HCT116 (cell line): ENCODE measurements at regions not wholly inside any gene's neighbourhood (a gene's known extent, or its start where the extent isn't known, plus 50 kb on each side); places are given as distances from the start of the nearest gene placed in this dataset.

ENCODE experiments used
- ATAC-seq: fragments of 200-7000 bp; cut with Tn5 transposase; 2 replicates; pipeline ENCODE4 v1.9.1; 2020; ENCODE audit warnings: mild to moderate bottlenecking, moderate library complexity
- BruUV-seq: library from RNA; stranded (reverse); fragments of 400-500 nt; replicated peaks from 2 replicates; lab custom pipeline; 2021; lab: Mats Ljungman, UMichigan
- CTCF ChIA-PET: fragments of 300-600 bp; sonication (Branson Sonifier 250); formaldehyde crosslinking; loops from one replicate; lab custom pipeline; 2021; ENCODE audit warnings: antibody characterized with exemption; lab: Charles Lee
- POLR2A ChIA-PET: fragments of 300-600, 350-600 bp; sonication (Branson Sonifier 250); formaldehyde crosslinking; loops from one replicate; lab custom pipeline; 2021; ENCODE audit warnings: antibody characterized with exemption; lab: Charles Lee
- RAD21 ChIA-PET, 2 experiments: fragments of 300-600 bp; sonication (Branson Sonifier 250); formaldehyde crosslinking; loops; one replicate each; lab custom pipeline; 2023; ENCODE audit warnings: low total read pairs in 2 of 2; ENCODE audit not compliant: uncharacterized antibody in 2 of 2, unreplicated experiment in 2 of 2, low non-redundant PET in 1 of 2; lab: Charles Lee
- DNase-seq: peaks from one replicate; pipeline ENCODE4 v3.0.0-alpha.2; 2010; ENCODE audit warnings: low read depth, low spot score
- H2AFZ ChIP-seq: fragments of 200-600 bp; shearing (Covaris generic), sonication (generic); 2 replicates; pipeline ENCODE4 v1.6.1; 2017; ENCODE audit warnings: low read depth, mixed run types, mixed read lengths, antibody characterized with exemption, low read length; ENCODE audit not compliant: poor library complexity, severe bottlenecking
- H3K27ac ChIP-seq: 2 replicates; pipeline ENCODE4 v1.5.1; 2012; ENCODE audit warnings: low read depth, low read length
- H3K27me3 ChIP-seq: fragments of 200-600 bp; sonication (generic); 2 replicates; pipeline ENCODE4 v1.6.1; 2016; ENCODE audit warnings: mixed run types, low read length, mixed read lengths; ENCODE audit not compliant: insufficient read depth
- H3K36me3 ChIP-seq, 2 experiments: fragments of 200-500 bp in 1 of 2; fragments of 200-600 bp in 1 of 2; sonication (Bioruptor generic) in 1 of 2; sonication (generic) in 1 of 2; 2 replicates each; pipeline versions ENCODE4 v1.5.1 to v1.6.1; 2014 to 2016; ENCODE audit warnings: low read length in 2 of 2, inconsistent platforms in 1 of 2, mixed read lengths in 1 of 2, mixed run types in 1 of 2; ENCODE audit not compliant: insufficient read depth in 2 of 2, control insufficient read depth in 1 of 2
- H3K4me1 ChIP-seq, 2 experiments: fragments of 200-600 bp in 1 of 2; sonication (generic) in 1 of 2; 2 replicates each; pipeline versions ENCODE4 v1.5.1 to v1.6.1; 2012 to 2017; ENCODE audit warnings: low read length in 2 of 2, inconsistent platforms in 1 of 2, mild to moderate bottlenecking in 1 of 2, mixed read lengths in 1 of 2, mixed run types in 1 of 2, moderate library complexity in 1 of 2; ENCODE audit not compliant: insufficient read depth in 2 of 2, control insufficient read depth in 1 of 2
- H3K4me2 ChIP-seq: fragments of 200-600 bp; sonication (generic); 2 replicates; pipeline ENCODE4 v1.6.1; 2017; ENCODE audit warnings: mixed run types, low read length, mixed read lengths
- H3K4me3 ChIP-seq, 2 experiments: fragments of 200-600 bp in 1 of 2; sonication (generic) in 1 of 2; replicated peaks in 1 of 2; 2 replicates each; pipeline ENCODE4 v1.5.1; 2011 to 2016; ENCODE audit warnings: low read length in 2 of 2, control low read depth in 1 of 2, low read depth in 1 of 2, mild to moderate bottlenecking in 1 of 2, mixed read lengths in 1 of 2, mixed run types in 1 of 2
- H3K79me2 ChIP-seq: fragments of 200-600 bp; sonication (generic); 2 replicates; pipeline ENCODE4 v1.6.1; 2017; ENCODE audit warnings: mild to moderate bottlenecking, mixed run types, low read length, moderate library complexity, mixed read lengths; ENCODE audit not compliant: insufficient read depth
- H3K9ac ChIP-seq: fragments of 200-600 bp; sonication (generic); 2 replicates; pipeline ENCODE4 v1.6.1; 2016; ENCODE audit warnings: low read length, mixed read lengths
- H3K9me2 ChIP-seq: fragments of 200-600 bp; sonication (generic), shearing (Covaris generic); 2 replicates; pipeline ENCODE4 v1.6.1; 2017; ENCODE audit warnings: mixed run types, mild to moderate bottlenecking, moderate library complexity; ENCODE audit not compliant: insufficient read depth
- H3K9me3 ChIP-seq, 2 experiments: fragments of 200-500 bp in 1 of 2; fragments of 200-600 bp in 1 of 2; sonication (Bioruptor generic) in 1 of 2; sonication (generic) in 1 of 2; 2 replicates each; pipeline ENCODE4 v1.6.1; 2014 to 2017; ENCODE audit warnings: low read length in 2 of 2, mixed read lengths in 2 of 2, inconsistent platforms in 1 of 2, low read depth in 1 of 2, mild to moderate bottlenecking in 1 of 2, mixed run types in 1 of 2, moderate library complexity in 1 of 2; ENCODE audit not compliant: control insufficient read depth in 1 of 2, insufficient read depth in 1 of 2
- H4K20me1 ChIP-seq: fragments of 200-600 bp; sonication (generic), shearing (Covaris generic); 2 replicates; pipeline ENCODE4 v1.6.1; 2017; ENCODE audit warnings: mixed run types, mild to moderate bottlenecking, moderate library complexity; ENCODE audit not compliant: insufficient read depth
- ATF3 ChIP-seq: IDR thresholded peaks from 2 replicates; pipeline ENCODE4 v1.6.1; 2012
- CBX3 ChIP-seq: IDR thresholded peaks from 2 replicates; pipeline ENCODE4 v1.6.1; 2012; ENCODE audit warnings: low read depth
- CEBPB ChIP-seq: IDR thresholded peaks from 2 replicates; pipeline ENCODE4 v1.6.1; 2012; ENCODE audit warnings: low read depth
- EGR1 ChIP-seq: IDR thresholded peaks from 2 replicates; pipeline ENCODE4 v1.6.1; 2012; ENCODE audit warnings: low read depth
- EZH2phosphoT487 ChIP-seq: fragments of 200-600 bp; IDR thresholded peaks from 2 replicates; pipeline ENCODE4 v1.6.1; 2018; ENCODE audit warnings: antibody characterized with exemption, borderline replicate concordance
- FOSL1 ChIP-seq: IDR thresholded peaks from 2 replicates; pipeline ENCODE4 v1.6.1; 2012; ENCODE audit warnings: low read depth
- JUND ChIP-seq: IDR thresholded peaks from 2 replicates; pipeline ENCODE4 v1.6.1; 2012
- POLR2A ChIP-seq: IDR thresholded peaks from 2 replicates; pipeline ENCODE4 v1.7.0; 2011; ENCODE audit warnings: borderline replicate concordance; ENCODE audit not compliant: insufficient read depth, insufficient read length; ENCODE audit errors: extremely low read depth
- RAD21 ChIP-seq: IDR thresholded peaks from 2 replicates; pipeline ENCODE4 v1.6.1; 2012; ENCODE audit warnings: low read depth, mild to moderate bottlenecking
- REST ChIP-seq: IDR thresholded peaks from 2 replicates; pipeline ENCODE4 v1.6.1; 2012; ENCODE audit warnings: low read depth
- SIN3A ChIP-seq: IDR thresholded peaks from 2 replicates; pipeline ENCODE4 v1.6.1; 2012; ENCODE audit warnings: low read depth
- SP1 ChIP-seq: IDR thresholded peaks from 2 replicates; pipeline ENCODE4 v1.6.1; 2012; ENCODE audit warnings: low read depth
- SRF ChIP-seq: IDR thresholded peaks from 2 replicates; pipeline ENCODE4 v1.6.1; 2012; ENCODE audit warnings: low read depth
- TCF7L2 ChIP-seq: IDR thresholded peaks from 2 replicates; pipeline ENCODE4 v1.7.0; 2011; ENCODE audit warnings: borderline replicate concordance, inconsistent platforms; ENCODE audit not compliant: insufficient read depth, insufficient read length; ENCODE audit errors: extremely low read depth
- YY1 ChIP-seq: IDR thresholded peaks from 2 replicates; pipeline ENCODE4 v1.6.1; 2011; ENCODE audit warnings: low read length, low read depth, moderate library complexity, mild to moderate bottlenecking; ENCODE audit not compliant: insufficient replicate concordance; ENCODE audit errors: extremely low read depth
- ZNF274 ChIP-seq: fragments of 200-500 bp; sonication (Bioruptor generic); IDR thresholded peaks from 2 replicates; pipeline ENCODE4 v1.6.1; 2014; ENCODE audit warnings: mild to moderate bottlenecking, low read depth, low read length, inconsistent platforms
- intact Hi-C: fragments of 100-400 bp; cut with micrococcal nuclease; formaldehyde crosslinking; loops from 2 replicates; pipeline ENCODE4 v1.10.0; 2022
- TF ChIP-seq, protein P1 (sequence below): IDR thresholded peaks from 2 replicates; pipeline ENCODE4 v1.6.1; 2012
- TF ChIP-seq, protein P2 (sequence below): IDR thresholded peaks from 2 replicates; pipeline ENCODE4 v1.6.1; 2011; ENCODE audit warnings: mild to moderate bottlenecking, low read length, moderate library complexity; ENCODE audit not compliant: insufficient replicate concordance; ENCODE audit errors: extremely low read depth

DNA sequence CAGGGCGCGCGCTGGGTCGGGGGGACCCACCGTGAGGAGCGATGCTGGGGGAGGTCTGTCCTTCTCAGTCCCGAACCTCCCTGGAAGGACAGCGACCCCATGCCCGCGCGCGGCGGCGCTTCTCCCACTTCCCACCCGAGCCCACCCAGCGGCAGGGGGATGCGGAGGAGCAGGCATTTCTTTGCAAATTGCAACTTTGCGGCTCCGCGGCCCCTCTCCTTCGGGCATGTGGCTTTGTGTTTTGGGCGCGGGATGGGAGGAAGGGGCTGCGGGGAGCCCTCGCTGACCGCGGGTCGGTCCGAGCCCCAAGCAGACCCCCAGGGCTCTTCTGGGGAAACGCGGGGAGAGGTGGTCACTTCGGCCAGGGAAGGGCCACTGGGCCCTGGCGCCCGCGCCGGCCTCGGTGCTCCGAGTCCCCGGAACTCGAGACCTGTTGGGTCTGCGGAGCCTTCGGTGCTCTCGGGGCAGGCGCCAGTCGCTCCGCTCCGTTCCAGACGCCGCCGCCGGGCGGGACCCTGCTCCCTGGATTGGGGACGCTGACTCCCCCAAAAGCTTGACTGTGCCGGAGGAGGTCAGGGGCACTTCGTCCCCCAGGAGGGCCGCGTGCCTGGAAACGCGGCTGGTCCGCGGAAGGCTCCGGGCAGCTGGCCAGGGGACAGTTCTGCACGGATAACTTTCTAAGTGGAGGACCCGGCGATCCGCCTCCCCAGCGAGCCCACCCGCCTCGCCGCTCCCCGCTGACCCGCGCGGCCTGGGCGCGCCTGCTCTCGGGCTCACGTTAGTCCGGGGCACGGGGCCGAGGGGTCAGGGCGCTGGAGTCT, 164.2 kb upstream of the DPP6 start:
- no peaks in the 10 kb centered on the region for H3K36me3 ChIP-seq
- H3K4me2 ChIP-seq = no peak overlapping the region

More for the DNA sequence above, 164.2 kb upstream of the DPP6 start:
- TF ChIP-seq FOSL1 (no peak), SP1 (no peak), SRF (no peak), YY1 (no peak), RAD21 (no peak), JUND (no peak), CBX3 (no peak), EGR1 (no peak), ATF3 (no peak), POLR2A (no peak), REST (no peak), SIN3A (no peak), TCF7L2 (no peak), CEBPB (no peak), EZH2phosphoT487 (no peak), ZNF274 (no peak)
- TF ChIP-seq, protein P1, sequence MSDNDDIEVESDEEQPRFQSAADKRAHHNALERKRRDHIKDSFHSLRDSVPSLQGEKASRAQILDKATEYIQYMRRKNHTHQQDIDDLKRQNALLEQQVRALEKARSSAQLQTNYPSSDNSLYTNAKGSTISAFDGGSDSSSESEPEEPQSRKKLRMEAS = no peak
- TF ChIP-seq, protein P2, sequence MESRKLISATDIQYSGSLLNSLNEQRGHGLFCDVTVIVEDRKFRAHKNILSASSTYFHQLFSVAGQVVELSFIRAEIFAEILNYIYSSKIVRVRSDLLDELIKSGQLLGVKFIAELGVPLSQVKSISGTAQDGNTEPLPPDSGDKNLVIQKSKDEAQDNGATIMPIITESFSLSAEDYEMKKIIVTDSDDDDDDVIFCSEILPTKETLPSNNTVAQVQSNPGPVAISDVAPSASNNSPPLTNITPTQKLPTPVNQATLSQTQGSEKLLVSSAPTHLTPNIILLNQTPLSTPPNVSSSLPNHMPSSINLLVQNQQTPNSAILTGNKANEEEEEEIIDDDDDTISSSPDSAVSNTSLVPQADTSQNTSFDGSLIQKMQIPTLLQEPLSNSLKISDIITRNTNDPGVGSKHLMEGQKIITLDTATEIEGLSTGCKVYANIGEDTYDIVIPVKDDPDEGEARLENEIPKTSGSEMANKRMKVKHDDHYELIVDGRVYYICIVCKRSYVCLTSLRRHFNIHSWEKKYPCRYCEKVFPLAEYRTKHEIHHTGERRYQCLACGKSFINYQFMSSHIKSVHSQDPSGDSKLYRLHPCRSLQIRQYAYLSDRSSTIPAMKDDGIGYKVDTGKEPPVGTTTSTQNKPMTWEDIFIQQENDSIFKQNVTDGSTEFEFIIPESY = no peak
- intact Hi-C loops = no loop called here
- Histone ChIP-seq H3K9ac (no peak overlapping the region), H3K4me3 (no peak overlapping the region), H3K9me3 (peaks cover 6 to 18% of the 10 kb centered on the region in 2 experiments; a peak in 2 of 4 replicates), H3K27me3 (no peaks in the 10 kb centered on the region), H3K9me2 (no peaks in the 10 kb centered on the region), H3K4me1 (no peaks in the 10 kb centered on the region), H3K79me2 (no peaks in the 10 kb centered on the region), H4K20me1 (no peaks in the 10 kb centered on the region), H2AFZ (no peak overlapping the region), H3K27ac (no peak overlapping the region)
- CTCF ChIA-PET = no interaction called here
- POLR2A ChIA-PET = no interaction called here
- ATAC-seq = no peak
- RAD21 ChIA-PET = no interaction called here
- no TSS peak for BruUV-seq
- DNase-seq = no peak
